VCaP (cell line): ENCODE measurements at regions not wholly inside any gene's neighbourhood (a gene's known extent, or its start where the extent isn't known, plus 50 kb on each side); places are given as distances from the start of the nearest gene placed in this dataset.

Experiments used
- H3K27ac ChIP-seq: fragments of 450-650 bp; 2 replicates; pipeline ENCODE4 v1.5.1; 2017
- TF ChIP-seq, protein P1 (sequence below): fragments of 450-650 bp; conservative IDR thresholded peaks from 2 replicates; pipeline ENCODE4 v1.5.1; 2017; ENCODE audit warnings: mild to moderate bottlenecking, moderate library complexity

DNA sequence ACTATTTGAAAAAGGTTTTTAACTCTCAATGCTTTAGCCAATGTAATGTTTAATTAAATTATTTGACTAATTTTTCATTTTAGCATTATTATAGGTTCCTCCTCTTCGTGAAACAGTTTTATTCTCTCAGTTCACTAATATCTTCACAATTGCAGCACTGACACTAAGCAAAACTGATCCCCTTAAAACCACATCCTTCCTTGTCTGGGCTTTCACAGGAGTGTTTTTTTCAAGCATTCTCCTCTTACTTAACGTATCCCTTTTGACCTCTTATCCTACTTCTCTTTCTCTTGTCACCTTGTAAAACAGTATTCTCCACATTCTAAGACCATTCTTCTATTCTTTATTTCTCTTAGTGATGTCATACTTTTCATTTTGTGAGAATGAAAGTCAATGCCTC, 112.8 kb downstream of the DSC3 start:
- TF ChIP-seq, protein P1, sequence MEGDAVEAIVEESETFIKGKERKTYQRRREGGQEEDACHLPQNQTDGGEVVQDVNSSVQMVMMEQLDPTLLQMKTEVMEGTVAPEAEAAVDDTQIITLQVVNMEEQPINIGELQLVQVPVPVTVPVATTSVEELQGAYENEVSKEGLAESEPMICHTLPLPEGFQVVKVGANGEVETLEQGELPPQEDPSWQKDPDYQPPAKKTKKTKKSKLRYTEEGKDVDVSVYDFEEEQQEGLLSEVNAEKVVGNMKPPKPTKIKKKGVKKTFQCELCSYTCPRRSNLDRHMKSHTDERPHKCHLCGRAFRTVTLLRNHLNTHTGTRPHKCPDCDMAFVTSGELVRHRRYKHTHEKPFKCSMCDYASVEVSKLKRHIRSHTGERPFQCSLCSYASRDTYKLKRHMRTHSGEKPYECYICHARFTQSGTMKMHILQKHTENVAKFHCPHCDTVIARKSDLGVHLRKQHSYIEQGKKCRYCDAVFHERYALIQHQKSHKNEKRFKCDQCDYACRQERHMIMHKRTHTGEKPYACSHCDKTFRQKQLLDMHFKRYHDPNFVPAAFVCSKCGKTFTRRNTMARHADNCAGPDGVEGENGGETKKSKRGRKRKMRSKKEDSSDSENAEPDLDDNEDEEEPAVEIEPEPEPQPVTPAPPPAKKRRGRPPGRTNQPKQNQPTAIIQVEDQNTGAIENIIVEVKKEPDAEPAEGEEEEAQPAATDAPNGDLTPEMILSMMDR, result no peak
- H3K27ac ChIP-seq, result no peak overlapping the region

DNA sequence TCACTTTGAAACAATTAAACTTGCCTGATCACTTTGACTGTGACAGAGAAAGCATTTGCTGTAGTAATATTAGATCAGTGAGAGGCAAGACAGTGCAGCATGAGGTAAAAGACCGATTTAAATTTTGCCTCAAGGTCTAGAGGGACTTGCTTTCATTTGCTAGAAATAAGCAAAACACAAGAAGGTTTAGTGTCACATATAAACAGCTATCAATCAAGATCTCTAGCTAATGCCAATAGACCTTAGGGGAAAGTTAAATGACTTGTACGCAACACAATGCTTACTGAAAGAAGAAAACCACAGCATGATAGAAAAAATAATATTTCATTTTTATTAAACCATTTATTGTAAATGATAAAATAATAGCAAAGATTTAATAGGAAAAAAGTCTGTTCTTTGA, 113.5 kb downstream of the DSC3 start:
- TF ChIP-seq, protein P1, result no peak
- no peak overlapping the region for H3K27ac ChIP-seq

DNA sequence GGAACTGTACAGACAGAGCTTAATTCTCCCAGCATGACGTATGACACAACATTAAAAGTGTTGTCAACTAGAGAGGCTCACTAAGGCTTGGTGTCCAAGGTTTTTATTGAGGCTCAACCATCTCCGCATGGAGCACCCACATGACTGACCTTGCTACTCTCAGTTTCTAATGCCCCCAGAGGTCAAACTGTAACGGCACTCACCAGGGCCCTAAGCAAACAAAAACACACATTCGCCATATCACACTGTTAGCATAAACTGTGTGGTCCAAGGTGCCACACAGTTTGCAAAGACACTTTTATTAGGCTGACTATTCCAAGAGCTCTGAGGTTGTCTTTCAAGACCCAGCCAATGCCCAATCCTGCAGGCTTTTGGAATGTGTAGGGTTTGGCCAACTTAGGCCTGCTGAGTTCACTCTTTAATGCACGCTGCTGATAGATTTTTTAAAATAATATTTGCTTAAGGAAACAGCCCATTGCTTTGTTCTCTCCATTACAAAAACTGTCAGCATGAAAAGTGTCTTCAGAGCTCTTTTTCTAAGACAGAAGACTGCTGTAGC, 114.9 kb downstream of the DSC3 start:
- TF ChIP-seq, protein P1, result no peak
- H3K27ac ChIP-seq, result no peak overlapping the region

DNA sequence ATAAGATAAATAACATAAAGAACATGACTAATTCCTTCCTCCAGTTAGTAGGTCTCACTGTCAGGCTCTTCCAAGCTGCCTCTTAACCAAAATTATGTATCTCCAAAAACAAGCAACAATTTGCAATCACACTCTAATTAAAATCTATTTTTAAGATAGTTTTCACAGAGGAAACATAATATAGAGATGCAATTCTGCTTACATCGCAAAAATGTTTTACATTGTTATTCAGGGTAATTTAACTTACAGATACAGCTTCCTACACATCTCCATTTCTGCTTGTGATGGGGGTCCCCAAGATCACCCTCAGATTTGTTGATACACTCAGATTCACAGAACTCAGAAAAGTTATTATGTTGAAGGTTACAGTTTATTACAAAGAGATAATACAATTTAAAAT, 115.5 kb downstream of the DSC3 start:
- TF ChIP-seq, protein P1, result no peak
- H3K27ac ChIP-seq, result no peak overlapping the region

DNA sequence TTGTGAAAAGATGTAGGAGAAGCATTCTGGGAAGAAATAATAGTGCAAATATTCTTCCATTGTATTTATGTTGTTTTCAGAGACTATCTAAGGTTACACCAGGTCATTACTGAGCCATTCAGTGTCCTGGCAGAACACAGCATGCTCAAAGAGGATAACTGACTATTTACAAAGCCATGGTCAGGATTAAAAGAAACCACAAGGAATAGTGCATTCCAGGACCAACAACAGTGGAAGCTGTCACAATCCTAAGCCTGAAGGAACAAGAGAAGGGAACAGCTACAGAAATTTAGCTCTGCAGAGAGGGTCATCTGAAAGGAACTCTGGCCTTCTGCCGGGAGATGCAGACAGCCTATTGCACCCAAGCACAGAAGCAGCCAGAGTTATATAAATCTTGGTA, 116.7 kb downstream of the DSC3 start:
- no peak overlapping the region for H3K27ac ChIP-seq
- TF ChIP-seq, protein P1, result no peak

DNA sequence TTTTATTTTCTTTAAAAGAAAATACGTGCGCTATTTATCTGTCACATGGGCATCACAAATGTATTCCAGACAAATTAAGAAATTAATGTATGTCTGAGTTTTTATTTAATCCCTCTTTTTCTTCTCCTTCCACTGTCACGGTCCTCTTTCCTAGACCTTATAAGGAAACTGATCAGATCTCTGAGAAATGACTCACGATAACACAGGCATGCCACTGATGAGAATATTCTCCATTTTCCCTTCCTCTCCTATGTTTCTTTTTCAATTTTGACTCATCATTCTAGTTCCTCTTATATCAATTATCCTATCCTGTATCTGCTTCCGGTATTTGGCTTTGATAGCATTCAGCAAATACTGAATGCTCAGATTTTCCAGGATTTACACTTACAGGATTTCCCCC, 121.8 kb downstream of the DSC3 start:
- TF ChIP-seq, protein P1, result no peak
- no peak overlapping the region for H3K27ac ChIP-seq

DNA sequence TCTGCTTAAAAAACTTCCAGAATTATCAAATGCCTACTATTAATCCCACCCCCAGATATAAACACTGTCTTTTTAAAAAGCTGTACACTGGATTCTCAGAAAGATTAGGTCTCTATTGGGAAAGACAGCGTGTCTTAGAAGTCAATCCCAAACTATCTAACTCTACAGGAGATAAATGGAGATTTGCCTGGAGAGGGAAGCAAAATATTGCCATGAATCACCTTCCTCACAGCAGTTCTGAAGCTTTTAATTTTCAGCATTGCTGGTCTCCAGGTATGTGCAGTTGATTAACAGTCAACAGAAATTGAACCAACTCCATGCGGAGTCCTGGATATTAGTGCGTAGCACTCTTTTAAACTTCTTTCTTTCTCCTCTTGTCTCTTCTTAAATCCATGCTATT, 122.2 kb downstream of the DSC3 start:
- H3K27ac ChIP-seq, result no peak overlapping the region
- TF ChIP-seq, protein P1, result no peak

DNA sequence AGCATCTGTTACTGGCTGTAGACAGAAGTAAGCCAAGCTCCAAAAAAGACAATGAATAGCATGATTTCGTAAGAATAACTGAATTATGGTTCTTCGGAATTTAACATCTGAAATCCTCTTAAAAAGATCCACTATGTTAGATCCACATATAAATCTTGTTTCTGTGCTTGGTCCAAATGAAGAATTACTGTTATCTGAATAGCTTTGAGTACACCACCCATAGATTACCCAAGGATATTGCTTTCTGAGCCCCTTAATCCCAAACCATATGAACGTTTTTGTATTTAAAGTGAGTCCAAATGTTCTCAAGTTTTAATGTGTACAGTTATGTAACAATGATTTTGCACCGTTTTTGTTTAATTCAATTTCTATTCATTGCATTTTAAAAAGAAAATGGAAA, 124.9 kb downstream of the DSC3 start:
- no peak overlapping the region for H3K27ac ChIP-seq
- TF ChIP-seq, protein P1, result no peak
